Activated CD8-positive, alpha-beta memory T cell treated with anti-CD3 and anti-CD28 coated beads, Interleukin-2, amount 10 ng/mL, durations not matched to agents 7 days and 5 days (primary cell): ENCODE measurements at regions not wholly inside any gene's neighbourhood (a gene's known extent, or its start where the extent isn't known, plus 50 kb on each side); places are given as distances from the start of the nearest gene placed in this dataset.

Experiments
- ATAC-seq: fragments of 150-1000 bp; cut with Tn5 transposase; one replicate; pipeline ENCODE4 v1.10.0; 2021; ENCODE audit warnings: moderate library complexity
- CTCF ChIA-PET: fragments of 350-600 bp; sonication (Branson Sonifier 250); formaldehyde crosslinking; loops from one replicate; lab custom pipeline; 2021; ENCODE audit warnings: antibody characterized with exemption; lab: Charles Lee
- DNase-seq: peaks from one replicate; pipeline ENCODE4 v3.0.0-alpha.2; 2020
- H3K27ac Mint-ChIP-seq: one replicate; pipeline ENCODE4 v1.8.0; 2021; ENCODE audit warnings: mild to moderate bottlenecking, mixed read lengths
- H3K27me3 Mint-ChIP-seq: one replicate; pipeline ENCODE4 v1.8.0; 2021; ENCODE audit warnings: mixed read lengths
- H3K36me3 Mint-ChIP-seq: one replicate; pipeline ENCODE4 v1.8.0; 2021; ENCODE audit warnings: mild to moderate bottlenecking, mixed read lengths
- H3K4me1 Mint-ChIP-seq: one replicate; pipeline ENCODE4 v1.8.0; 2021; ENCODE audit warnings: mixed read lengths
- H3K4me3 Mint-ChIP-seq: one replicate; pipeline ENCODE4 v1.8.0; 2021; ENCODE audit warnings: mild to moderate bottlenecking, moderate library complexity, mixed read lengths
- H3K9me3 Mint-ChIP-seq: one replicate; pipeline ENCODE4 v1.8.0; 2022; ENCODE audit warnings: low read depth, mixed read lengths

- Mint-ChIP-seq H3K27me3 (no peaks in the 10 kb centered on the region), H3K36me3 (no peaks in the 10 kb centered on the region), H3K9me3 (peaks cover 11% of the 10 kb centered on the region), H3K4me3 (no peak overlapping the region), H3K4me1 (no peaks in the 10 kb centered on the region), H3K27ac (no peak overlapping the region)
- DNase-seq, result peak; percentile 27
- CTCF ChIA-PET, result no interaction called here
- no peak for ATAC-seq
Measured at GRCh38 chr22:47810505-47811500, 1048.4 kb downstream of the TBC1D22A start.

- no peak overlapping the region for H3K4me3 Mint-ChIP-seq
- H3K36me3 Mint-ChIP-seq, result no peaks in the 10 kb centered on the region
- H3K9me3 Mint-ChIP-seq, result peaks cover 4% of the 10 kb centered on the region
- DNase-seq (peak; percentile 15), ATAC-seq (no peak)
- H3K4me1 Mint-ChIP-seq, result no peaks in the 10 kb centered on the region
- no peaks in the 10 kb centered on the region for H3K27me3 Mint-ChIP-seq
- CTCF ChIA-PET, result no interaction called here
- no peak overlapping the region for H3K27ac Mint-ChIP-seq
Measured at GRCh38 chr22:47808886-47809620, 1046.6 kb downstream of the TBC1D22A start.

- peak; percentile 5 for DNase-seq
- CTCF ChIA-PET, result no interaction called here
- H3K4me3 Mint-ChIP-seq, result no peak overlapping the region
- H3K9me3 Mint-ChIP-seq, result peaks cover 4% of the 10 kb centered on the region
- H3K27ac Mint-ChIP-seq, result no peak overlapping the region
- no peak for ATAC-seq
- H3K36me3 Mint-ChIP-seq, result no peaks in the 10 kb centered on the region
- H3K4me1 Mint-ChIP-seq, result no peaks in the 10 kb centered on the region
- no peaks in the 10 kb centered on the region for H3K27me3 Mint-ChIP-seq
Measured at GRCh38 chr22:47808236-47808635, 1045.8 kb downstream of the TBC1D22A start.

DNA sequence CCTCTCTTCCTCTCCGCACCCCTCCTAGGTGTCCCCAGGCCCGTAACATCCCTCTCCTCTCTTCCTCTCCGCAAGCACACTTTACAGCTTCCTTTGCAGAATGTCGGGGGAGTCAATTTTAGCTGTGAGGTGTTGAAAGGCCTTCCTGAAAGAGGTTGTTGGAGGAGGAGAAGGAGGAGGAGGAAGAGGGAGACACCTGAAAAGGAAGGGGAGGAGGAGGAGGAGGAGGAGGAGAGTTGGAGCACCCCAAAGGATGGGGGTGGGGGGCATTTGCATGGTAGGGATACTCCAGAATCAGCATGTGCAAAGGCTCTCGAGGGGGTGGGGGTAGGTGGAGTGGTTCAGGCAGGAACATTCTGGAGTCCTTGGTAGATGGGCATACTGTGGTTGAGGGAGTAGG, 1045.1 kb downstream of the TBC1D22A start:
- Mint-ChIP-seq H3K27ac (no peak overlapping the region), H3K4me1 (no peaks in the 10 kb centered on the region), H3K9me3 (peaks cover 4% of the 10 kb centered on the region), H3K36me3 (no peaks in the 10 kb centered on the region), H3K4me3 (no peak overlapping the region), H3K27me3 (no peaks in the 10 kb centered on the region)
- DNase-seq (peak; percentile 12), ATAC-seq (no peak)
- CTCF ChIA-PET, result no interaction called here

GRCh38 chr22:47806894-47807293, 1044.4 kb downstream of the TBC1D22A start:
- no peak overlapping the region for H3K27ac Mint-ChIP-seq
- no peak for ATAC-seq
- no peaks in the 10 kb centered on the region for H3K27me3 Mint-ChIP-seq
- CTCF ChIA-PET, result no interaction called here
- H3K9me3 Mint-ChIP-seq, result peaks cover 4% of the 10 kb centered on the region
- peak; percentile 5 for DNase-seq
- no peaks in the 10 kb centered on the region for H3K4me1 Mint-ChIP-seq
- H3K4me3 Mint-ChIP-seq, result no peak overlapping the region
- no peaks in the 10 kb centered on the region for H3K36me3 Mint-ChIP-seq

DNA sequence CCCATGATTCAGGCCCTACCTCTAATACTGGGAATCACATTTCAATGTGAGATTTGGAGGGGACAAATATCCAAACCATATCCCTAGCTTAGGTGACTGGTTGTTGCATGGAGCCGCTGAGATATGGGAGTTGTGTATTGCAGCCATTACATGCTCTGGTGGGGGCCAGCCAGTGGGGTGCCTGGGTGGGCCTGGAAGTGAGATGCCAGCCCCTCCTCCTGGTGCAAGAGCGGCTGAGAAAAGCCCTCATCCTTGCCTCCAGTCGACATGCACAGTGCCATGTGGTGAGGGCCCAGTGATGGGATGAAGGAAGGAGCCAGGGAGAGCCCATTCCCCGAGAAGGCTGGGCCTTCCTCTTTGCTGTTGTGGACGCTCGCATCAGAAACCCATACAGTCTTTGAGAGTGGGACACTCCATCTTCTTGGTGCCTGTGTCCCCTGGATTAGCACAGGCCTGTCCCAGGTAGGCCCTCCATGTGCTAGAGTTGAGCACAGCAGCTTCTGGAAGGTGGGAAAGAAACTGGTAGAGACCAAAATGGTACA, 1043.0 kb downstream of the TBC1D22A start:
- no peak overlapping the region for H3K27ac Mint-ChIP-seq
- H3K27me3 Mint-ChIP-seq, result peaks cover 3% of the 10 kb centered on the region
- ATAC-seq (no peak), DNase-seq (peak; percentile 11)
- H3K36me3 Mint-ChIP-seq, result no peaks in the 10 kb centered on the region
- no peaks in the 10 kb centered on the region for H3K4me1 Mint-ChIP-seq
- H3K9me3 Mint-ChIP-seq, result peaks cover 4% of the 10 kb centered on the region
- CTCF ChIA-PET, result no interaction called here
- no peak overlapping the region for H3K4me3 Mint-ChIP-seq

GRCh38 chr22:47804281-47804680, 1041.8 kb downstream of the TBC1D22A start:
- H3K4me1 Mint-ChIP-seq, result no peaks in the 10 kb centered on the region
- DNase-seq, result peak; percentile 12
- H3K27ac Mint-ChIP-seq, result no peak overlapping the region
- H3K36me3 Mint-ChIP-seq, result no peaks in the 10 kb centered on the region
- H3K4me3 Mint-ChIP-seq, result no peak overlapping the region
- no peak for ATAC-seq
- peaks cover 3% of the 10 kb centered on the region for H3K27me3 Mint-ChIP-seq
- CTCF ChIA-PET, result no interaction called here
- H3K9me3 Mint-ChIP-seq, result no peaks in the 10 kb centered on the region

- Mint-ChIP-seq H3K27me3 (peaks cover 3% of the 10 kb centered on the region), H3K36me3 (no peaks in the 10 kb centered on the region), H3K9me3 (peaks cover 3% of the 10 kb centered on the region), H3K4me1 (no peaks in the 10 kb centered on the region), H3K4me3 (no peak overlapping the region), H3K27ac (no peak overlapping the region)
- CTCF ChIA-PET, result no interaction called here
- ATAC-seq (no peak), DNase-seq (peak; percentile 18)
Measured at GRCh38 chr22:47802421-47802820, 1040.0 kb downstream of the TBC1D22A start.

GRCh38 chr22:47801541-47802245, 1039.2 kb downstream of the TBC1D22A start:
- H3K4me3 Mint-ChIP-seq, result no peak overlapping the region
- ATAC-seq (no peak), DNase-seq (peak; percentile 31)
- no peak overlapping the region for H3K27ac Mint-ChIP-seq
- CTCF ChIA-PET, result no interaction called here
- peaks cover 3% of the 10 kb centered on the region for H3K27me3 Mint-ChIP-seq
- peaks cover 3% of the 10 kb centered on the region for H3K9me3 Mint-ChIP-seq
- H3K4me1 Mint-ChIP-seq, result no peaks in the 10 kb centered on the region
- no peaks in the 10 kb centered on the region for H3K36me3 Mint-ChIP-seq

GRCh38 chr22:47798229-47798628, 1035.8 kb downstream of the TBC1D22A start:
- peak; percentile 16 for DNase-seq
- no peak overlapping the region for H3K4me3 Mint-ChIP-seq
- H3K36me3 Mint-ChIP-seq, result no peaks in the 10 kb centered on the region
- CTCF ChIA-PET, result no interaction called here
- no peaks in the 10 kb centered on the region for H3K4me1 Mint-ChIP-seq
- H3K27me3 Mint-ChIP-seq, result peaks cover 3% of the 10 kb centered on the region
- ATAC-seq, result no peak
- peaks cover 3% of the 10 kb centered on the region for H3K9me3 Mint-ChIP-seq
- no peak overlapping the region for H3K27ac Mint-ChIP-seq

DNA sequence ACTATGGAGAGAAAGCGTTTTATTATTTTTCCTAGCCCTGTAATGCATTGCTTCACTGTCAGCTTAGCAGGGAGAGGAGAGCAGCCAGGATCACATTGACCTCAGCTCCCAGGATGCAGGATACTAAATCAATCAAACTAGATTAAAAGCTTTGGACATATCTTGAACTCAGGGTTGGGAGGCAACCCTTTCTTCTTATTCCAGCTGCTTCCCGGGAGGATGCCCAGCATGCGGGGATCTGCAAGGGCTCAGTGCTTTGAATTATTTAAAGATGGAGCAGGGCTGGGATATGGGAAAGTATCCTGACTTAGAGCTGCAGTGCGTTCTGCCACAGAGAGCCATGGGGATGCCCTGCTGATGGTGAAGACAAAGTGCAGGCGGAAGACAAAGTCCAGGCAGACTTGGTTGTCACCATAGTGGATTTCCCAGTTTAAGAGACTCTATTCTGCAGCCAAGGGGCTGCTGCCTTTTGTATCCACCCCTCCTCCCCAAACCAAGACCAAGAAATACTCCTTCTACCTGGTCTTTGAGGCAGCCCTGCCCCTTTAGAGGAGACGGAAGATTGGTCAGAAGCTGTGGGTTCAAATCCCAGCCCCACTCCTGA, 1035.0 kb downstream of the TBC1D22A start:
- DNase-seq, result peak; percentile 5
- Mint-ChIP-seq H3K27ac (no peak overlapping the region), H3K4me1 (no peaks in the 10 kb centered on the region), H3K4me3 (no peak overlapping the region), H3K27me3 (peaks cover 3% of the 10 kb centered on the region), H3K36me3 (no peaks in the 10 kb centered on the region), H3K9me3 (peaks cover 3% of the 10 kb centered on the region)
- CTCF ChIA-PET, result no interaction called here
- ATAC-seq, result no peak

- no peaks in the 10 kb centered on the region for H3K4me1 Mint-ChIP-seq
- no peaks in the 10 kb centered on the region for H3K36me3 Mint-ChIP-seq
- H3K27me3 Mint-ChIP-seq, result no peaks in the 10 kb centered on the region
- CTCF ChIA-PET, result no interaction called here
- H3K4me3 Mint-ChIP-seq, result no peak overlapping the region
- peaks cover 3% of the 10 kb centered on the region for H3K9me3 Mint-ChIP-seq
- no peak for ATAC-seq
- H3K27ac Mint-ChIP-seq, result no peak overlapping the region
- DNase-seq, result peak; percentile 27
Measured at GRCh38 chr22:47796128-47796908, 1033.9 kb downstream of the TBC1D22A start.
